HepG2 (cell line): ENCODE measurements at regions not wholly inside any gene's neighbourhood (a gene's known extent, or its start where the extent isn't known, plus 50 kb on each side); places are given as distances from the start of the nearest gene placed in this dataset.
A peak's percentile ranks its signal among the peaks of the same experiment; 100 is the strongest.

Source experiments
- CREB1 ChIP-seq, 2 experiments: fragments of 450-650 bp in 1 of 2; IDR thresholded peaks; 2 replicates each; pipeline ENCODE4 v1.6.1; 2016 to 2017; ENCODE audit warnings: control low read depth in 1 of 2, mild to moderate bottlenecking in 1 of 2, missing compliant biosample characterization in 1 of 2, missing genetic modification characterization in 1 of 2
- ETV5 ChIP-seq: IDR thresholded peaks from 2 replicates; pipeline ENCODE4 v1.6.1; 2018; ENCODE audit warnings: missing biosample characterization, missing genetic modification reagents, inconsistent platforms, borderline replicate concordance
- HNF4G ChIP-seq, 2 experiments: sonication (generic) in 1 of 2; formaldehyde crosslinking in 1 of 2; IDR thresholded peaks; 2 replicates each; pipeline versions ENCODE4 v1.4.0 to v1.6.1; 2011 to 2020; ENCODE audit warnings: borderline replicate concordance in 2 of 2, low read depth in 2 of 2, mild to moderate bottlenecking in 2 of 2, low read length in 1 of 2, missing genetic modification reagents in 1 of 2, moderate library complexity in 1 of 2
- IRF1 ChIP-seq: sonication (generic); formaldehyde crosslinking; IDR thresholded peaks from 2 replicates; pipeline ENCODE4 v1.4.0; 2020; ENCODE audit warnings: low read depth, mild to moderate bottlenecking, missing genetic modification reagents
- KAT7 ChIP-seq: IDR thresholded peaks from 2 replicates; pipeline ENCODE4 v1.6.1; 2018; ENCODE audit warnings: borderline replicate concordance, missing compliant biosample characterization
- KDM5A ChIP-seq: fragments of 200-600 bp; sonication (generic); IDR thresholded peaks from 2 replicates; pipeline ENCODE4 v1.7.0; 2018; ENCODE audit warnings: antibody characterized with exemption, mild to moderate bottlenecking, low read length, borderline replicate concordance
- MATR3 ChIP-seq: sonication (generic); formaldehyde crosslinking; IDR thresholded peaks from 2 replicates; pipeline ENCODE4 v1.4.0; 2020; ENCODE audit warnings: missing genetic modification reagents
- NCOA2 ChIP-seq: sonication (generic); formaldehyde crosslinking; IDR thresholded peaks from 2 replicates; pipeline ENCODE4 v1.8.0; 2022; ENCODE audit warnings: inconsistent platforms
- PRDM15 ChIP-seq: sonication (generic); formaldehyde crosslinking; IDR thresholded peaks from 2 replicates; pipeline ENCODE4 v1.4.0; 2020; ENCODE audit warnings: missing genetic modification reagents
- REPIN1 ChIP-seq: sonication (generic); formaldehyde crosslinking; IDR thresholded peaks from 2 replicates; pipeline ENCODE4 v1.8.0; 2022; ENCODE audit warnings: missing genetic modification reagents, low read depth, mild to moderate bottlenecking, borderline replicate concordance
- RFXAP ChIP-seq: sonication (generic); formaldehyde crosslinking; IDR thresholded peaks from 2 replicates; pipeline ENCODE4 v1.4.0; 2020; ENCODE audit warnings: missing genetic modification reagents, borderline replicate concordance
- SATB2 ChIP-seq: sonication (generic); formaldehyde crosslinking; IDR thresholded peaks from 2 replicates; pipeline ENCODE4 v1.5.0; 2020; ENCODE audit warnings: missing genetic modification reagents
- UBTF ChIP-seq: sonication (generic); formaldehyde crosslinking; IDR thresholded peaks from 2 replicates; pipeline ENCODE4 v1.4.0; 2020; ENCODE audit warnings: mild to moderate bottlenecking, missing genetic modification reagents
- ZBTB37 ChIP-seq: sonication (generic); formaldehyde crosslinking; IDR thresholded peaks from 2 replicates; pipeline ENCODE4 v1.4.0; 2020; ENCODE audit warnings: mild to moderate bottlenecking, missing genetic modification reagents
- ZNF530 ChIP-seq: sonication (generic); formaldehyde crosslinking; IDR thresholded peaks from 2 replicates; pipeline ENCODE4 v1.5.0; 2020; ENCODE audit warnings: low read depth, mild to moderate bottlenecking, missing genetic modification reagents
- ZNF597 ChIP-seq: sonication (generic); formaldehyde crosslinking; IDR thresholded peaks from 2 replicates; pipeline ENCODE4 v1.5.0; 2020; ENCODE audit warnings: missing genetic modification reagents
- ZNF773 ChIP-seq: sonication (generic); formaldehyde crosslinking; IDR thresholded peaks from 2 replicates; pipeline ENCODE4 v1.4.0; 2020; ENCODE audit warnings: missing genetic modification reagents, borderline replicate concordance

- no peak for TF ChIP-seq PRDM15 (CRISPR knock-in tag)
- TF ChIP-seq ZNF597 (CRISPR knock-in tag) = no peak
- no peak for TF ChIP-seq SATB2 (CRISPR knock-in tag)
- no peak for TF ChIP-seq KDM5A
- TF ChIP-seq IRF1 (CRISPR knock-in tag) = no peak
- TF ChIP-seq ETV5 = no peak
- peak; percentile 63 for TF ChIP-seq NCOA2
- no peak for TF ChIP-seq KAT7 (CRISPR knock-in tag)
- no peak for TF ChIP-seq CREB1 (IDR thresholded peaks at IDR 0.05)
- TF ChIP-seq CREB1 (CRISPR knock-in tag; IDR thresholded peaks at IDR 0.05) = peak; percentile 43; the same call in 1 of the 2 replicates
- no peak for TF ChIP-seq UBTF (CRISPR knock-in tag)
- TF ChIP-seq ZNF773 (CRISPR knock-in tag) = no peak
- TF ChIP-seq MATR3 (CRISPR knock-in tag) = no peak
- TF ChIP-seq ZNF530 (CRISPR knock-in tag) = no peak
- TF ChIP-seq REPIN1 (CRISPR knock-in tag) = peak; percentile 56; the same call in 1 of the 2 replicates
- TF ChIP-seq ZBTB37 = peak; percentile 69
- TF ChIP-seq RFXAP (CRISPR knock-in tag) = no peak
- TF ChIP-seq HNF4G (IDR thresholded peaks at IDR 0.05; ENCODE audit: borderline replicate concordance, low read depth, low read length) = peak; percentile 45; the same call in 1 of the 2 replicates
- no peak for TF ChIP-seq HNF4G (CRISPR knock-in tag; IDR thresholded peaks at IDR 0.05; ENCODE audit: borderline replicate concordance, low read depth)
These were observed 248.1 kb upstream of the PPARGC1A start (continued) for GRCh38 chr4:24137671-24138601.
